ENCODE measurements at regions not wholly inside any gene's neighbourhood (a gene's known extent, or its start where the extent isn't known, plus 50 kb on each side); places are given as distances from the start of the nearest gene placed in this dataset.

- no peak overlapping the region for H3K27ac ChIP-seq
- POLR2A ChIA-PET (ENCODE audit: low non-redundant PET) = no interaction called here
- CTCF ChIA-PET = interaction anchor here (0.7 kb wide), 1 partner anchor 194 kb away, joined by 4 read pairs; no protein-coding TSS in a partner anchor
- no peak for TF ChIP-seq CTCF (conservative IDR thresholded peaks at IDR 0.05; ENCODE audit: low read depth)
- no peak for DNase-seq (ENCODE audit: low spot score)
Measured at GRCh38 chr14:48944809-48945208, 641.4 kb downstream of the RPS29 start.

DNA sequence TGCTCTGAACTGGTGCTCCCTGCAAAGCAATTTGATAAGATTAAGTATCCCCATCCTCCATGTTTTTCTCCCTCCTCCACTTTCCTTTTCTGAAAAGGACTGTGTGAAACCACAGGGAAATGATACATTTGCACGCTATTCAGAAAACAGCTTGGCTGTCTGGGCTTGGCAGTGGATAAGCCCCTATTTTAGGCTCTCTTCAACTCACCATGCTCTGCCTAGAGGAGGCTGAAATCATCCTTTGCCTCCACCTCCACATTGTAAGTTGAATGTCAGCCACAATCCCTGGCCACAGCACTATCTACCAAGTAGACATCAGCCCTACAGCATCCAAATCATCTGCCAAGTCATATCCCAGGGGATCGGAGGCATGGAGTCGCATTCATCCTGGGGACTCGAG lies 642.3 kb downstream of the RPS29 start:
- DNase-seq (ENCODE audit: low spot score) = no peak
- CTCF ChIA-PET = no interaction called here
- no peak overlapping the region for H3K27ac ChIP-seq
- TF ChIP-seq CTCF (conservative IDR thresholded peaks at IDR 0.05; ENCODE audit: low read depth) = no peak
- POLR2A ChIA-PET (ENCODE audit: low non-redundant PET) = no interaction called here

DNA sequence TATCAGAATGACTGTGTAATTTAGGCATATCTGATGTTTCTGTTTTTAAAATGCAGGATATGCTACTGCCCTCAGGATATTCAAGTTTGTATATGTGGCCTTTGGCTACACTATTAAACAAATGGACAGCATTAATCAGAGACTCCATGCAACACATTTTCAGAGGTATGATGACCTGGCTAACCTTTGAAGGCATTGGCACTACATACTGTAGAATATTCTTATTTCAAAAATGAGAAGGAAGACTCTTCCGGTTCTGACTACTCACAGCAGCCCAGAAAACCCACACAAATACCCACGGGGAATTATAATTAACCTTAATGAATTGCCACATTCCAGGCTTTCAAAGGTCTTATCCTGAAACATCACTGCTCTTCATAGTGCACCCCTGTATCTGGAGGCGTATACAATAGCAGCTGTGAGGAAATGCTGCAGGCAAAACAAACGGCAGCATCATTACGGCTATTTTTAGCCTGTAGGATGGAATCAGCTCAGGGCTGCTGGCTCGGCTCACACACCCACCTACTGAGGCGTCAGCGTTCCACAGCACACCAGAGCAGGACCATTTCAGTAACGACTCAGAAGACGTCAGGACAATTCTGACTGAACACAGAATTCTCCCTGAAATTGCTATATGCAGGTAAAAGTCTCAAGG lies 648.5 kb downstream of the RPS29 start:
- DNase-seq (ENCODE audit: low spot score) = no peak
- no peak overlapping the region for H3K27ac ChIP-seq
- ChIA-PET CTCF (no interaction called here), POLR2A (ENCODE audit: low non-redundant PET) (no interaction called here)
- TF ChIP-seq CTCF (conservative IDR thresholded peaks at IDR 0.05; ENCODE audit: low read depth) = no peak

DNA sequence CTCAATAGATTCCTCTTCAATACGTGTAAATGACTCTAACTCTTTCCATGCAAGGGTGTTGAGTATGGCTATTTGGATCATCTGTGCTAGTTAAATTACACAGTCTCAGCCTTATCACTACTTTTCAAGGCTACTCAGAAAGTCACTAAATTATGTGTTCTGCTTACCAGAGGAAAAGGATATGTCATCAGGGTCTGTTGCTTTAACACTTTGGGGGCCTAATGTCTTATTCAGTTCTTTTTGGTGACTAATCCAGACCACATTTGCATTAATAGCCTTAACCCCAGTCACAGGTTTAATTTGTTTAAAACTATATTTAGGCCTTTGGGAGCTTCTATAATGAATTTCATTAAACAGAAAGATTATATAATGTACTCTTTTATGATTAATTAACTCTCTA lies 649.3 kb downstream of the RPS29 start:
- POLR2A ChIA-PET (ENCODE audit: low non-redundant PET) = no interaction called here

GRCh38 chr14:48936362-48936761 lies 649.8 kb downstream of the RPS29 start:
- no peak overlapping the region for H3K27ac ChIP-seq

More for the DNA sequence above, 649.3 kb downstream of the RPS29 start:
- CTCF ChIA-PET = no interaction called here
- no peak overlapping the region for H3K27ac ChIP-seq
- no peak for DNase-seq (ENCODE audit: low spot score)
- no peak for TF ChIP-seq CTCF (conservative IDR thresholded peaks at IDR 0.05; ENCODE audit: low read depth)

GRCh38 chr14:48925184-48925583 lies 661.0 kb downstream of the RPS29 start:
- POLR2A ChIA-PET (ENCODE audit: low non-redundant PET) = no interaction called here
- no peak for TF ChIP-seq CTCF (conservative IDR thresholded peaks at IDR 0.05; ENCODE audit: low read depth)
- H3K27ac ChIP-seq = no peak overlapping the region
- CTCF ChIA-PET = interaction anchor here (0.8 kb wide), 1 partner anchor 1915 kb away, joined by 3 read pairs; no protein-coding TSS in a partner anchor
- no peak for DNase-seq (ENCODE audit: low spot score)

More at GRCh38 chr14:48936362-48936761, 649.8 kb downstream of the RPS29 start:
- DNase-seq (ENCODE audit: low spot score) = peak; percentile 3
- ChIA-PET POLR2A (ENCODE audit: low non-redundant PET) (no interaction called here), CTCF (no interaction called here)
- TF ChIP-seq CTCF (conservative IDR thresholded peaks at IDR 0.05; ENCODE audit: low read depth) = no peak
